IMR-90 (cell line): ENCODE measurements at regions not wholly inside any gene's neighbourhood (a gene's known extent, or its start where the extent isn't known, plus 50 kb on each side); places are given as distances from the start of the nearest gene placed in this dataset.

Experiments
- ATAC-seq: fragments of 200-7000 bp; cut with Tn5 transposase; 2 replicates; pipeline ENCODE4 v1.9.1; 2020; ENCODE audit warnings: low read depth, mild to moderate bottlenecking, moderate library complexity
- BruUV-seq: library from RNA; stranded (reverse); fragments of 400-500 nt; replicated peaks from 2 replicates; lab custom pipeline; 2021; lab: Mats Ljungman, UMichigan
- CTCF ChIA-PET: fragments of 300-600 bp; formaldehyde crosslinking; extraction: SDS; loops from one replicate; lab custom pipeline; 2021; ENCODE audit warnings: antibody characterized with exemption; lab: Yijun Ruan, JAX
- POLR2A ChIA-PET: fragments of 300-600 bp; sonication (Branson Sonifier 250); formaldehyde crosslinking; loops from one replicate; lab custom pipeline; 2022; ENCODE audit warnings: antibody characterized with exemption; ENCODE audit not compliant: unreplicated experiment; lab: Charles Lee
- DNase-seq: peaks from one replicate; pipeline ENCODE4 v3.0.0; 2013
- H2AFZ ChIP-seq: replicated peaks from 2 replicates; pipeline ENCODE3; 2013; ENCODE audit warnings: low read length, mild to moderate bottlenecking; ENCODE audit not compliant: poor library complexity
- H2AK5ac ChIP-seq: 2 replicates; pipeline ENCODE4 v1.6.1; 2013; ENCODE audit warnings: low read depth, low read length, inconsistent platforms
- H2AK9ac ChIP-seq: replicated peaks from 2 replicates; pipeline ENCODE3; 2013; ENCODE audit warnings: mild to moderate bottlenecking, low read depth, low read length, moderate library complexity; ENCODE audit not compliant: poor library complexity
- H2BK120ac ChIP-seq: 2 replicates; pipeline ENCODE4 v1.6.1; 2013; ENCODE audit warnings: low read depth, low read length, inconsistent platforms
- H2BK15ac ChIP-seq: 3 replicates; pipeline ENCODE4 v1.6.1; 2013; ENCODE audit warnings: low read depth, low read length, inconsistent platforms
- H2BK20ac ChIP-seq: 2 replicates; pipeline ENCODE4 v1.6.1; 2013; ENCODE audit warnings: low read depth, mild to moderate bottlenecking, inconsistent platforms, low read length, moderate library complexity
- H2BK5ac ChIP-seq: 2 replicates; pipeline ENCODE4 v1.6.1; 2013; ENCODE audit warnings: mild to moderate bottlenecking, low read depth, low read length, inconsistent platforms; ENCODE audit not compliant: poor library complexity, severe bottlenecking
- H3K14ac ChIP-seq: replicated peaks from 2 replicates; pipeline ENCODE4 v1.6.1; 2013; ENCODE audit warnings: low read depth, low read length, inconsistent platforms
- H3K18ac ChIP-seq: 2 replicates; pipeline ENCODE4 v1.6.1; 2013; ENCODE audit warnings: low read depth, low read length, control low read depth
- H3K23ac ChIP-seq: 2 replicates; pipeline ENCODE4 v1.6.1; 2013; ENCODE audit warnings: low read depth, low read length, inconsistent platforms
- H3K27ac ChIP-seq: 2 replicates; pipeline ENCODE4 v1.5.1; 2013; ENCODE audit warnings: mild to moderate bottlenecking, control low read depth, low read length; ENCODE audit not compliant: insufficient read depth
- H3K27me3 ChIP-seq: 2 replicates; pipeline ENCODE4 v1.6.1; 2013; ENCODE audit warnings: low read length; ENCODE audit not compliant: control insufficient read depth, insufficient read depth
- H3K36me3 ChIP-seq: 2 replicates; pipeline ENCODE4 v1.6.1; 2013; ENCODE audit warnings: low read length, mixed read lengths; ENCODE audit not compliant: control insufficient read depth, insufficient read depth
- H3K4ac ChIP-seq: 2 replicates; pipeline ENCODE4 v1.6.1; 2013; ENCODE audit warnings: low read depth, low read length, inconsistent platforms
- H3K4me1 ChIP-seq: 2 replicates; pipeline ENCODE4 v1.6.1; 2013; ENCODE audit warnings: low read length, mixed read lengths; ENCODE audit not compliant: control insufficient read depth, insufficient read depth
- H3K4me2 ChIP-seq: 2 replicates; pipeline ENCODE4 v1.6.1; 2013; ENCODE audit warnings: low read depth, mild to moderate bottlenecking, control low read depth, low read length, moderate library complexity
- H3K4me3 ChIP-seq: 2 replicates; pipeline ENCODE4 v1.5.1; 2013; ENCODE audit warnings: low read depth, mild to moderate bottlenecking, control low read depth, low read length, moderate library complexity; ENCODE audit not compliant: insufficient read depth
- H3K56ac ChIP-seq: 2 replicates; pipeline ENCODE4 v1.6.1; 2013; ENCODE audit warnings: low read length, inconsistent platforms; ENCODE audit not compliant: insufficient read depth; ENCODE audit errors: extremely low read depth
- H3K79me1 ChIP-seq, 2 experiments: 2 replicates each; pipeline ENCODE4 v1.6.1; 2013; ENCODE audit warnings: low read length in 2 of 2, inconsistent platforms in 1 of 2, low read depth in 1 of 2
- H3K9ac ChIP-seq: 2 replicates; pipeline ENCODE4 v1.6.1; 2013; ENCODE audit warnings: low read depth, low read length, control low read depth
- H3K9me1 ChIP-seq: 2 replicates; pipeline ENCODE4 v1.6.1; 2013; ENCODE audit warnings: low read length, inconsistent platforms; ENCODE audit not compliant: insufficient read depth
- H3K9me3 ChIP-seq: 2 replicates; pipeline ENCODE4 v1.6.1; 2013; ENCODE audit warnings: low read length; ENCODE audit not compliant: control insufficient read depth, insufficient read depth
- H4K20me1 ChIP-seq: 2 replicates; pipeline ENCODE4 v1.6.1; 2013; ENCODE audit warnings: low read length, inconsistent platforms; ENCODE audit not compliant: insufficient read depth
- H4K5ac ChIP-seq: 2 replicates; pipeline ENCODE4 v1.6.1; 2013; ENCODE audit warnings: mild to moderate bottlenecking, low read depth, low read length, control low read depth
- H4K8ac ChIP-seq, 2 experiments: 2 replicates each; pipeline ENCODE4 v1.6.1; 2013; ENCODE audit warnings: low read depth in 2 of 2, low read length in 2 of 2, control low read depth in 1 of 2, inconsistent platforms in 1 of 2
- H4K91ac ChIP-seq: 2 replicates; pipeline ENCODE4 v1.6.1; 2013; ENCODE audit warnings: low read depth, low read length, inconsistent platforms; ENCODE audit not compliant: insufficient read depth
- BHLHE40 ChIP-seq: fragments of 150-350 bp; IDR thresholded peaks from 2 replicates; pipeline ENCODE4 v1.6.1; 2016; ENCODE audit warnings: mild to moderate bottlenecking, low read depth, low read length
- CEBPB ChIP-seq: IDR thresholded peaks from 2 replicates; pipeline ENCODE4 v1.6.1; 2012; ENCODE audit warnings: low read depth, low read length, improper control_type of control experiment
- CHD1 ChIP-seq: IDR thresholded peaks from 2 replicates; pipeline ENCODE4 v1.6.1; 2012; ENCODE audit warnings: low read depth, low read length, improper control_type of control experiment
- MAFK ChIP-seq: IDR thresholded peaks from 2 replicates; pipeline ENCODE4 v1.6.1; 2012; ENCODE audit warnings: low read depth, low read length, improper control_type of control experiment
- MAZ ChIP-seq: IDR thresholded peaks from 2 replicates; pipeline ENCODE4 v1.6.1; 2012; ENCODE audit warnings: low read depth, mild to moderate bottlenecking, low read length, improper control_type of control experiment, moderate library complexity, borderline replicate concordance
- MXI1 ChIP-seq: IDR thresholded peaks from 2 replicates; pipeline ENCODE4 v1.6.1; 2012; ENCODE audit warnings: low read depth, mild to moderate bottlenecking, low read length, moderate library complexity, borderline replicate concordance
- NFE2L2 ChIP-seq: fragments of 150-350 bp; IDR thresholded peaks from 2 replicates; pipeline ENCODE4 v1.6.1; 2016; ENCODE audit warnings: low read depth, mild to moderate bottlenecking, low read length
- POLR2A ChIP-seq: IDR thresholded peaks from 2 replicates; pipeline ENCODE4 v1.6.1; 2012; ENCODE audit warnings: mild to moderate bottlenecking, low read depth, low read length
- RAD21 ChIP-seq: IDR thresholded peaks from 2 replicates; pipeline ENCODE4 v1.6.1; 2012; ENCODE audit warnings: low read length, improper control_type of control experiment
- RCOR1 ChIP-seq: IDR thresholded peaks from 2 replicates; pipeline ENCODE4 v1.6.1; 2012; ENCODE audit warnings: mild to moderate bottlenecking, low read length, improper control_type of control experiment; ENCODE audit not compliant: insufficient replicate concordance
- RFX5 ChIP-seq: IDR thresholded peaks from 2 replicates; pipeline ENCODE4 v1.8.0; 2012; ENCODE audit warnings: low read depth, mild to moderate bottlenecking, low read length, moderate library complexity
- SMC3 ChIP-seq: fragments of 150-350 bp; IDR thresholded peaks from 2 replicates; pipeline ENCODE4 v1.6.1; 2016; ENCODE audit warnings: low read depth, mild to moderate bottlenecking, antibody characterized with exemption, low read length, moderate library complexity
- WGBS, 2 experiments: methylation state at CpG; one replicate each; pipeline versions ENCODE4 v1.1.5 to v1.1.7; 2013; ENCODE audit warnings: missing lambda C conversion rate in 2 of 2; ENCODE audit not compliant: insufficient read length in 1 of 2; ENCODE audit errors: extremely low coverage in 2 of 2; 5-methylcytosine and 5-hydroxymethylcytosine counted together
- dilution Hi-C: fragments of 300-500 bp; cut with HindIII; formaldehyde crosslinking; loops from one replicate; pipeline ENCODE4 v1.14.3; 2018; ENCODE audit warnings: low sequenced_read_pairs; ENCODE audit not compliant: unreplicated experiment
- in situ Hi-C: fragments of 300-500 bp; cut with MboI; formaldehyde crosslinking; loops from 3 replicates; pipeline ENCODE4 v1.14.3; 2019; ENCODE audit warnings: low sequenced_read_pairs, inconsistent platforms, mixed read lengths
- intact Hi-C: fragments of 100-400 bp; cut with micrococcal nuclease; formaldehyde crosslinking; loops from 2 replicates; pipeline ENCODE4 v1.10.0; 2022
- TF ChIP-seq, protein P1 (sequence below): conservative IDR thresholded peaks from 2 replicates; pipeline ENCODE4 v1.5.1; 2012; ENCODE audit warnings: mild to moderate bottlenecking, low read depth, low read length, improper control_type of control experiment
- TF ChIP-seq, protein P2 (sequence below): fragments of 150-350 bp; IDR thresholded peaks from 2 replicates; pipeline ENCODE4 v1.6.1; 2016; ENCODE audit warnings: low read depth, mild to moderate bottlenecking, low read length, moderate library complexity, borderline replicate concordance

DNA sequence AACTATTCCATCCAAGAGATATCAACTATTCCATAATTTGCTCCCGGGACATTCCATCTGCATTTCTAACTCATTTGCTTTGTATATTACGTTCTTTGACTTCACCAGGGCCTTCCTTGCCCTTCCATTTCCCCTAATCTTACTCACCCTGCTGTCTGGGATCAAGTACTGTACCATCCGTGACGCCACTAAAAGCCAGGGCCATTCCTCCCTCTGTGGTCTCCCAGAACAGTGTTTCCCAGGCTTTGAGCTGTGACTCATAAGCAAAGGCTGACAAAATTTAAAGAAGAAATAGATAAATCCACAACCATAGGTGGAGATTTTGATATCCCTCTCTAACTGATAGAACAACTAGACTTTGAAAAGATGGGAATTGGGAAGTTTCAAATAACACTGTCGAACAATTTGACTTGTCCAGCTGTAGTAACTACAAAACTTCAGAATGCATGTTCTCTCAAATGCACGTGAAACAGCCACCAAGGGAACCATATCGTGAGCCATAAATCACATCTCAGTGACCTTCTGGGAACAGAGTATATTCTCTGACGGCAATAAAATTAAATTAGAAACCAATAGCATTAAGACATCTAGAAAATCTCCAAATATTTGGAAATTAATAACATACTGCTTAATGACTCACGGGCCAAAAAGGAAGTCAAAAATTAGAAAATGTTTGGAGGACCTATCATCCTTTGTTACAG, 501.0 kb downstream of the SETD4 start (continued):
- no peak for TF ChIP-seq CHD1
- peak; percentile 43 for TF ChIP-seq RCOR1

DNA sequence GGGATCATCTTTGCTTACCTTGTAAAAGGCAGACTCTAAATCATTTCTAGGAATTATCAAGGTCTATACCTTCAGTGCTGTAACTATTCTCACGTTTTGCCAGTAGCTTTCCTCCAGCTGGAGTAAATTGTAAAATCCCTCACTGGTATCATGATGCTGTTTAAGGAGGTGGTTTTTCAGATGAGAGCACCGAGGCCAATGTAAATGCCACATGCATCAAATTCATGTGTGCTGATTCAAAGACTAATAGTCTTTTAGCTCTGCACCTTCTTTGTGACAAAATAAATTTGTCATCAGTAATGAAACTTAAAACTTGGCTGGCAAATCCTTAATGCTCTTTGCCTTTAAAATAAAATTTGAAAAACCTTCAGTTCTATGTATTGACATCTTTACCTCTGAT, 503.8 kb downstream of the SETD4 start:
- Histone ChIP-seq H3K4me1 (peaks cover 6% of the 10 kb centered on the region), H2BK15ac (no peak overlapping the region), H3K4me3 (no peak overlapping the region), H3K27me3 (no peaks in the 10 kb centered on the region), H3K4me2 (no peak overlapping the region), H4K5ac (no peak overlapping the region), H2AFZ (no peak overlapping the region), H4K91ac (no peak overlapping the region), H3K79me1 (no peaks in the 10 kb centered on the region), H2AK5ac (no peak overlapping the region), H3K18ac (no peak overlapping the region), H3K9me3 (no peaks in the 10 kb centered on the region), H3K36me3 (no peaks in the 10 kb centered on the region), H3K9ac (no peak overlapping the region), H3K23ac (no peak overlapping the region), H3K27ac (no peak overlapping the region), H3K9me1 (peaks cover 6% of the 10 kb centered on the region; the same call in 1 of the 2 replicates), H2AK9ac (no peak overlapping the region), H2BK120ac (no peak overlapping the region), H3K4ac (no peak overlapping the region), H3K14ac (no peak overlapping the region), H2BK5ac (no peak overlapping the region), H3K56ac (no peak overlapping the region), H4K20me1 (no peaks in the 10 kb centered on the region), H2BK20ac (no peak overlapping the region), H4K8ac (no peak overlapping the region)
- no CpG with 5 or more reads among the region's 2 CpGs for WGBS, 2 experiments
- dilution Hi-C loops: no loop called here
- POLR2A ChIA-PET: no interaction called here
- in situ Hi-C loops: no loop called here
- no TSS peak for BruUV-seq
- CTCF ChIA-PET: no interaction called here
- DNase-seq: no peak
- intact Hi-C loops: no loop called here
- TF ChIP-seq CEBPB (no peak), RFX5 (no peak), RAD21 (no peak), MXI1 (no peak), BHLHE40 (no peak), NFE2L2 (no peak), MAZ (no peak), MAFK (no peak), CHD1 (no peak), RCOR1 (no peak), POLR2A (no peak), SMC3 (no peak)
- TF ChIP-seq, protein P1, sequence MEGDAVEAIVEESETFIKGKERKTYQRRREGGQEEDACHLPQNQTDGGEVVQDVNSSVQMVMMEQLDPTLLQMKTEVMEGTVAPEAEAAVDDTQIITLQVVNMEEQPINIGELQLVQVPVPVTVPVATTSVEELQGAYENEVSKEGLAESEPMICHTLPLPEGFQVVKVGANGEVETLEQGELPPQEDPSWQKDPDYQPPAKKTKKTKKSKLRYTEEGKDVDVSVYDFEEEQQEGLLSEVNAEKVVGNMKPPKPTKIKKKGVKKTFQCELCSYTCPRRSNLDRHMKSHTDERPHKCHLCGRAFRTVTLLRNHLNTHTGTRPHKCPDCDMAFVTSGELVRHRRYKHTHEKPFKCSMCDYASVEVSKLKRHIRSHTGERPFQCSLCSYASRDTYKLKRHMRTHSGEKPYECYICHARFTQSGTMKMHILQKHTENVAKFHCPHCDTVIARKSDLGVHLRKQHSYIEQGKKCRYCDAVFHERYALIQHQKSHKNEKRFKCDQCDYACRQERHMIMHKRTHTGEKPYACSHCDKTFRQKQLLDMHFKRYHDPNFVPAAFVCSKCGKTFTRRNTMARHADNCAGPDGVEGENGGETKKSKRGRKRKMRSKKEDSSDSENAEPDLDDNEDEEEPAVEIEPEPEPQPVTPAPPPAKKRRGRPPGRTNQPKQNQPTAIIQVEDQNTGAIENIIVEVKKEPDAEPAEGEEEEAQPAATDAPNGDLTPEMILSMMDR: no peak
- TF ChIP-seq, protein P2, sequence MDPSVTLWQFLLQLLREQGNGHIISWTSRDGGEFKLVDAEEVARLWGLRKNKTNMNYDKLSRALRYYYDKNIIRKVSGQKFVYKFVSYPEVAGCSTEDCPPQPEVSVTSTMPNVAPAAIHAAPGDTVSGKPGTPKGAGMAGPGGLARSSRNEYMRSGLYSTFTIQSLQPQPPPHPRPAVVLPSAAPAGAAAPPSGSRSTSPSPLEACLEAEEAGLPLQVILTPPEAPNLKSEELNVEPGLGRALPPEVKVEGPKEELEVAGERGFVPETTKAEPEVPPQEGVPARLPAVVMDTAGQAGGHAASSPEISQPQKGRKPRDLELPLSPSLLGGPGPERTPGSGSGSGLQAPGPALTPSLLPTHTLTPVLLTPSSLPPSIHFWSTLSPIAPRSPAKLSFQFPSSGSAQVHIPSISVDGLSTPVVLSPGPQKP: no peak
- ATAC-seq: no peak
